Activated naive CD8-positive, alpha-beta T cell (primary cell): ENCODE measurements at regions not wholly inside any gene's neighbourhood (a gene's known extent, or its start where the extent isn't known, plus 50 kb on each side); places are given as distances from the start of the nearest gene placed in this dataset.
A peak's percentile ranks its signal among the peaks of the same experiment; 100 is the strongest.
"Not testable (repeated sequence)": the region's sequence is repeated elsewhere in the genome, so short reads cannot be mapped to it uniquely, and the experiment has no call there.

Source experiments
- H3K27ac Mint-ChIP-seq: one replicate; pipeline ENCODE4 v1.8.0; 2021; ENCODE audit warnings: mixed read lengths
- H3K27me3 Mint-ChIP-seq: one replicate; pipeline ENCODE4 v1.8.0; 2021; ENCODE audit warnings: mixed read lengths
- H3K36me3 Mint-ChIP-seq: one replicate; pipeline ENCODE4 v1.8.0; 2021; ENCODE audit warnings: mixed read lengths
- H3K4me1 Mint-ChIP-seq: one replicate; pipeline ENCODE4 v1.8.0; 2021; ENCODE audit warnings: low read depth, mixed read lengths
- H3K4me3 Mint-ChIP-seq: one replicate; pipeline ENCODE4 v1.8.0; 2021; ENCODE audit warnings: mild to moderate bottlenecking, mixed read lengths
- H3K9me3 Mint-ChIP-seq: one replicate; pipeline ENCODE4 v1.8.0; 2021; ENCODE audit warnings: low read depth, mixed read lengths

GRCh38 chr17:83191388-83192160 lies 112.2 kb downstream of the METRNL start:
- Mint-ChIP-seq H3K27me3 (no peaks in the 10 kb centered on the region), H3K27ac (no peak overlapping the region), H3K9me3 (no peaks in the 10 kb centered on the region), H3K4me3 (no peak overlapping the region), H3K36me3 (no peaks in the 10 kb centered on the region), H3K4me1 (peaks cover 7% of the 10 kb centered on the region)

DNA sequence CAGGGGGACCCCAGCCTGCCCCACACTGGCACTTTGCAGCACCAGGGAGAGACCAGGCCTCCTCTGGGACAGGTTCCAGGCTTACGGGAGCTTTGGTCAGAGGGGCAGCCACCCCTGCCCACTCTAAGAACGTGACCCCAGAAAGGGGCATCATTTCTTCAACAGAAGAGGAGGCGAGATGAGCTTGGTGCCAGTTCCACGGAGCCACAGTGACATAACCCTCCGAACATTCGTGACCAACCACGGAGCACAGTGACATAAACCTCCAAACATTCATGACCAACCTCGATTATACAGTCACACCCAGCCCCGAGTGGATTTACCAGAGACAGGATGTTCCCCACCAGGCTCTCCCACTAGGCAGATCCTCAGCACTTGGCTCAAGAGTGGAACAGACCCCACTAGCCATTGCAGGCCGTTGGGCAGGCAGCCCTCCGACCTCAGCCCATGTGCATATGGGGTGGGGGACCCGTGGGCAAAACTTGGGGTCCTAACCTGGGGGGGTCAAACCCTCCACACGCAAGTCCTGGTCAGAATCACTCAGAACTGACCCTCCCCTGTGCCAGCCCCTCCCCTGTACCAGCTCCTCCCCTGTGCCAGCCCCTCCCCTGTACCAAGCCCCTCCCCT lies 112.9 kb downstream of the METRNL start:
- Mint-ChIP-seq H3K36me3 (no peaks in the 10 kb centered on the region), H3K27ac (no peak overlapping the region), H3K27me3 (no peaks in the 10 kb centered on the region), H3K4me3 (no peak overlapping the region), H3K9me3 (no peaks in the 10 kb centered on the region), H3K4me1 (peaks cover 7% of the 10 kb centered on the region)

GRCh38 chr17:83192789-83193335 lies 113.5 kb downstream of the METRNL start:
- H3K4me1 Mint-ChIP-seq, H3K4me3 Mint-ChIP-seq, H3K9me3 Mint-ChIP-seq, H3K27me3 Mint-ChIP-seq, H3K36me3 Mint-ChIP-seq, H3K27ac Mint-ChIP-seq: not testable (repeated sequence)

- peak overlapping the region; percentile 25 for H3K4me3 Mint-ChIP-seq
- no peaks in the 10 kb centered on the region for H3K27me3 Mint-ChIP-seq
- no peak overlapping the region for H3K27ac Mint-ChIP-seq
- H3K36me3 Mint-ChIP-seq: no peaks in the 10 kb centered on the region
- H3K4me1 Mint-ChIP-seq: peaks cover 7% of the 10 kb centered on the region
- no peaks in the 10 kb centered on the region for H3K9me3 Mint-ChIP-seq
Observed at GRCh38 chr17:83193336-83194185, 114.2 kb downstream of the METRNL start.

- Mint-ChIP-seq H3K27ac (no peak overlapping the region), H3K9me3 (no peaks in the 10 kb centered on the region), H3K27me3 (no peaks in the 10 kb centered on the region), H3K4me3 (peak overlapping the region; percentile 25), H3K4me1 (peaks cover 10% of the 10 kb centered on the region), H3K36me3 (no peaks in the 10 kb centered on the region)
Observed at GRCh38 chr17:83194186-83194561, 114.8 kb downstream of the METRNL start.

DNA sequence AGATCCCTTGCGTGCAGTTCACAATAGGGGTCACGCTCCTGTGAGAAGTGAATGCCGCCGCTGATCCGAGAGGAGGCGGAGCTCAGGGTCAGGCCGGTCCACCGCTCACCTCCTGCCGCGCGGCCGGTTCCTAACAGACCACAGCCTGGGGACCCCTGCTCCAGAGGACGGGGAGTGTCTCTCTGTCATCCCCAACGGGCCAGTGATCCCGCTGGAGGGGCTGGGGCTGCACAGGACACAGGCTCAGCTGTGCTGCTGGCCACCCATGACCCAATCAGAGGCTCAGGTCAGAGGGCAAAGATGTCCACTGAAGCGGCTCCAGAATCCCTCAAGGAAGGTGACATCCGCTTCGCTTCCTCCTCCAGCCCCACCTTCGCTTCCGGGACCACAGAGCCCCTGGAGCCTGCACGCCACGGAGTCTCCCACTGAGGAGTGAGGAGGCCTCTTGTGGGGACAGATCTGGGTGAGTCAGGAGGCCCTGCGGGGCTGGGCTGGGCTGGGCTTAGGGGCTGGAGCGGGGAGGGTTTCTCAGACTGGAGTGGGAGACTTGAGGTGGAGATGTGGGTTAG lies 115.4 kb downstream of the METRNL start:
- Mint-ChIP-seq H3K27ac (no peak overlapping the region), H3K27me3 (no peaks in the 10 kb centered on the region), H3K4me1 (peaks cover 16% of the 10 kb centered on the region), H3K4me3 (no peak overlapping the region), H3K9me3 (no peaks in the 10 kb centered on the region), H3K36me3 (no peaks in the 10 kb centered on the region)

DNA sequence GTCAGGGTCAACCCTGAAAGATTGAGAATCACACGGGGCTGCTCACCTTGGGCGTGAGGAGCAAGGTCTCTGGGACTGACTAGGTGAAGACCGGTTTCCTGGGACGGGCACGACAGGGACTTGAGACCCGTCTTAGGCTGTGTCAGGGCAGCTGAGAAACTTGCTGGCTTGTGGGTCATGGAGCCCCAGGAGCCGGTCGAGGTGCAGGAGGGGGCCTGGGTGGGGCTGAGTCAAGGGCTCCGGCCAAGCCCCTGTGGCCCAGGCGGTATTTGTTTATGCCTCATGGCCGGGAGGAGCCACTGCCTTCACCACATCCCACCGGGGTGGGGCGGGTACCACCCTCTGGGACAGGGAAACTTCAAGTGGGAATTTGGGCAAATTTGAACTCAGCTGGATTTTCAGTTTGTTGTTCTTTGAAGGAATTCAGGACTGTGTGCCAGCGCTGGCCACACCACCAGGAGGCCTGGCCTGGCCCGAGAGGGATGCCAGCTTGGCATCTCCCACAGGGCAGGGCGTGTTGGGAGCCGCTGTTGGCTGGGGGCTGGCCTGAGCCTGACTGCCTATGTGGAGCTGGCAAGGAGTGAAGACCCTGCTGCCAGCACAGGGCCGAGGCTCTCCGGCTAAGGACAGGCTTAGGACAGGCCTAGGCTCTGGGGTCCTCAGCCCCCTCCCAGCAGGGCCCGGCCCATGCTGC lies 116.1 kb downstream of the METRNL start:
- Mint-ChIP-seq H3K4me1 (peaks cover 23% of the 10 kb centered on the region), H3K4me3 (no peak overlapping the region), H3K36me3 (no peaks in the 10 kb centered on the region), H3K27me3 (no peaks in the 10 kb centered on the region), H3K27ac (no peak overlapping the region), H3K9me3 (no peaks in the 10 kb centered on the region)

- H3K27me3 Mint-ChIP-seq: no peaks in the 10 kb centered on the region
- H3K4me1 Mint-ChIP-seq: peaks cover 28% of the 10 kb centered on the region
- no peaks in the 10 kb centered on the region for H3K9me3 Mint-ChIP-seq
Observed at GRCh38 chr17:83196024-83196365, 116.6 kb downstream of the METRNL start.

GRCh38 chr17:83196366-83196765 lies 117.0 kb downstream of the METRNL start:
- Mint-ChIP-seq H3K36me3 (no peaks in the 10 kb centered on the region), H3K4me3 (no peak overlapping the region), H3K27ac (no peak overlapping the region), H3K27me3 (no peaks in the 10 kb centered on the region), H3K4me1 (peaks cover 29% of the 10 kb centered on the region), H3K9me3 (no peaks in the 10 kb centered on the region)

More at GRCh38 chr17:83196024-83196365, 116.6 kb downstream of the METRNL start:
- Mint-ChIP-seq H3K36me3 (no peaks in the 10 kb centered on the region), H3K27ac (no peak overlapping the region), H3K4me3 (no peak overlapping the region)

GRCh38 chr17:83196973-83197880 lies 117.8 kb downstream of the METRNL start:
- no peak overlapping the region for H3K27ac Mint-ChIP-seq
- H3K36me3 Mint-ChIP-seq: no peaks in the 10 kb centered on the region
- peaks cover 33% of the 10 kb centered on the region for H3K4me1 Mint-ChIP-seq
- H3K27me3 Mint-ChIP-seq: no peaks in the 10 kb centered on the region
- no peak overlapping the region for H3K4me3 Mint-ChIP-seq
- no peaks in the 10 kb centered on the region for H3K9me3 Mint-ChIP-seq

- peaks cover 32% of the 10 kb centered on the region for H3K4me1 Mint-ChIP-seq
- H3K27me3 Mint-ChIP-seq: no peaks in the 10 kb centered on the region
Observed at GRCh38 chr17:83198366-83199341, 119.2 kb downstream of the METRNL start.

GRCh38 chr17:83199500-83200201 lies 120.2 kb downstream of the METRNL start:
- H3K27me3 Mint-ChIP-seq: no peaks in the 10 kb centered on the region
- H3K4me3 Mint-ChIP-seq: peak overlapping the region; percentile 88
- no peaks in the 10 kb centered on the region for H3K9me3 Mint-ChIP-seq
- H3K4me1 Mint-ChIP-seq: peaks cover 28% of the 10 kb centered on the region
- peak overlapping the region; percentile 91 for H3K27ac Mint-ChIP-seq
- no peaks in the 10 kb centered on the region for H3K36me3 Mint-ChIP-seq

More at GRCh38 chr17:83198366-83199341, 119.2 kb downstream of the METRNL start:
- Mint-ChIP-seq H3K9me3 (no peaks in the 10 kb centered on the region), H3K4me3 (peak overlapping the region; percentile 88), H3K36me3 (no peaks in the 10 kb centered on the region), H3K27ac (no peak overlapping the region)
